PC-3 (cell line): ENCODE measurements at regions not wholly inside any gene's neighbourhood (a gene's known extent, or its start where the extent isn't known, plus 50 kb on each side); places are given as distances from the start of the nearest gene placed in this dataset.

Source experiments
- ATAC-seq: fragments of 200-7000 bp; cut with Tn5 transposase; 2 replicates; pipeline ENCODE4 v1.9.1; 2020; ENCODE audit warnings: mild to moderate bottlenecking, moderate library complexity
- BruUV-seq: library from RNA; stranded (reverse); fragments of 400-500 nt; replicated peaks from 2 replicates; lab custom pipeline; 2021; lab: Mats Ljungman, UMichigan
- CTCF ChIA-PET: fragments of 300-600 bp; sonication (Branson Sonifier 250); formaldehyde crosslinking; loops from one replicate; lab custom pipeline; 2022; ENCODE audit warnings: antibody characterized with exemption; lab: Charles Lee
- POLR2A ChIA-PET: fragments of 300-600 bp; sonication (Branson Sonifier 250); formaldehyde crosslinking; loops from one replicate; lab custom pipeline; 2022; ENCODE audit warnings: antibody characterized with exemption; ENCODE audit not compliant: unreplicated experiment; lab: Charles Lee
- DNase-seq: peaks from one replicate; pipeline ENCODE4 v3.0.0-alpha.2; 2015
- H2AFZ ChIP-seq: fragments of 300-600 bp; sonication (generic); 2 replicates; pipeline ENCODE4 v1.6.0; 2016; ENCODE audit warnings: antibody characterized with exemption, low read length
- H3F3A ChIP-seq: fragments of 300-600 bp; sonication (generic); one replicate; pipeline ENCODE4 v1.6.0; 2017; ENCODE audit warnings: antibody characterized with exemption, low read length, control low read depth, mild to moderate bottlenecking; ENCODE audit not compliant: unreplicated experiment
- H3K27ac ChIP-seq: fragments of 300-600 bp; sonication (generic); 2 replicates; pipeline ENCODE4 v1.5.1; 2016; ENCODE audit warnings: mild to moderate bottlenecking, low read length
- H3K27me3 ChIP-seq: fragments of 300-600 bp; sonication (generic); 2 replicates; pipeline ENCODE4 v1.6.1; 2016; ENCODE audit warnings: low read length, mixed read lengths
- H3K36me3 ChIP-seq: fragments of 300-600 bp; sonication (generic); 2 replicates; pipeline ENCODE4 v1.6.1; 2016; ENCODE audit warnings: low read depth, mixed run types, low read length, mixed read lengths
- H3K4me1 ChIP-seq: fragments of 300-600 bp; sonication (generic); 2 replicates; pipeline ENCODE4 v1.5.1; 2016; ENCODE audit warnings: low read length; ENCODE audit not compliant: insufficient read depth
- H3K4me2 ChIP-seq: fragments of 300-600 bp; sonication (generic); 2 replicates; pipeline ENCODE4 v1.6.0; 2016; ENCODE audit warnings: low read length
- H3K4me3 ChIP-seq: fragments of 300-600 bp; sonication (generic); 2 replicates; pipeline ENCODE4 v1.5.1; 2016; ENCODE audit warnings: mild to moderate bottlenecking, low read length, mixed read lengths
- H3K79me2 ChIP-seq: fragments of 300-600 bp; sonication (generic); 2 replicates; pipeline ENCODE4 v1.6.1; 2017; ENCODE audit warnings: low read length, mixed read lengths
- H3K9ac ChIP-seq: fragments of 300-600 bp; sonication (generic); 2 replicates; pipeline ENCODE4 v1.6.0; 2016; ENCODE audit warnings: mild to moderate bottlenecking, low read length
- H3K9me2 ChIP-seq: fragments of 300-600 bp; sonication (generic); replicated peaks from 2 replicates; pipeline ENCODE4 v1.6.1; 2016; ENCODE audit warnings: mixed run types, low read length, mixed read lengths
- H3K9me3 ChIP-seq: fragments of 300-600 bp; sonication (generic); 2 replicates; pipeline ENCODE4 v1.6.1; 2016; ENCODE audit warnings: low read length, mixed read lengths
- H4K20me1 ChIP-seq: fragments of 300-600 bp; sonication (generic); 2 replicates; pipeline ENCODE4 v1.6.1; 2016; ENCODE audit warnings: low read length, mixed read lengths
- CTCF ChIP-seq: fragments of 300-600 bp; sonication (generic); conservative IDR thresholded peaks from 2 replicates; pipeline ENCODE4 v1.5.1; 2017; ENCODE audit warnings: antibody characterized with exemption, low read depth, mild to moderate bottlenecking, low read length
- EZH2 ChIP-seq: fragments of 300-600 bp; sonication (generic); IDR thresholded peaks from one replicate; pipeline ENCODE4 v1.6.1; 2017; ENCODE audit warnings: antibody characterized with exemption, mild to moderate bottlenecking, low read length; ENCODE audit not compliant: unreplicated experiment
- EZH2phosphoT487 ChIP-seq: fragments of 300-600 bp; sonication (generic); IDR thresholded peaks from 2 replicates; pipeline ENCODE4 v1.6.1; 2018; ENCODE audit warnings: mild to moderate bottlenecking, antibody characterized with exemption, low read length, borderline replicate concordance
- intact Hi-C: fragments of 100-400 bp; cut with micrococcal nuclease; formaldehyde crosslinking; loops from 2 replicates; pipeline ENCODE4 v1.9.0; 2023

GRCh38 chr6:140697585-140697984 is 1323.1 kb upstream of the CITED2 start:
- POLR2A ChIA-PET = no interaction called here
- CTCF ChIA-PET = no interaction called here

GRCh38 chr6:140684776-140685550 is 1310.5 kb upstream of the CITED2 start:
- H3K9ac ChIP-seq = no peak overlapping the region
- intact Hi-C loops = no loop called here
- H3K4me3 ChIP-seq = no peak overlapping the region
- no peaks in the 10 kb centered on the region for H3F3A ChIP-seq
- ChIA-PET CTCF (no interaction called here), POLR2A (no interaction called here)
- H3K9me2 ChIP-seq = no peaks in the 10 kb centered on the region
- H3K27ac ChIP-seq = no peak overlapping the region
- H3K27me3 ChIP-seq = no peaks in the 10 kb centered on the region
- 0 out of 2 replicates have a peak overlapping the region, but pooled peaks have one; percentile 38 for H2AFZ ChIP-seq
- H3K4me1 ChIP-seq = no peaks in the 10 kb centered on the region
- H3K36me3 ChIP-seq = no peaks in the 10 kb centered on the region
- H4K20me1 ChIP-seq = no peaks in the 10 kb centered on the region
- DNase-seq = no peak
- no peak for TF ChIP-seq EZH2
- no peak for TF ChIP-seq CTCF
- no peak for TF ChIP-seq EZH2phosphoT487
- no TSS peak for BruUV-seq
- no peak overlapping the region for H3K4me2 ChIP-seq
- no peak for ATAC-seq
- no peaks in the 10 kb centered on the region for H3K79me2 ChIP-seq
- H3K9me3 ChIP-seq = no peaks in the 10 kb centered on the region

More at GRCh38 chr6:140697585-140697984, 1323.1 kb upstream of the CITED2 start:
- Histone ChIP-seq H4K20me1 (no peaks in the 10 kb centered on the region), H3K9ac (no peak overlapping the region), H3K9me3 (no peaks in the 10 kb centered on the region), H3F3A (no peaks in the 10 kb centered on the region), H3K27me3 (no peaks in the 10 kb centered on the region), H3K79me2 (no peaks in the 10 kb centered on the region), H3K4me3 (no peak overlapping the region), H3K36me3 (no peaks in the 10 kb centered on the region), H3K27ac (no peak overlapping the region), H3K4me2 (no peak overlapping the region), H3K9me2 (no peaks in the 10 kb centered on the region), H3K4me1 (no peaks in the 10 kb centered on the region), H2AFZ (no peak overlapping the region)
- no peak for DNase-seq
- ATAC-seq = no peak
- intact Hi-C loops = no loop called here
- TF ChIP-seq EZH2phosphoT487 = no peak
- TF ChIP-seq EZH2 = no peak
- no peak for TF ChIP-seq CTCF
- no TSS peak for BruUV-seq

GRCh38 chr6:140677781-140678528 is 1303.5 kb upstream of the CITED2 start:
- Histone ChIP-seq H3K4me1 (no peaks in the 10 kb centered on the region), H3K9me3 (no peaks in the 10 kb centered on the region), H3K27me3 (no peaks in the 10 kb centered on the region), H3K9me2 (no peaks in the 10 kb centered on the region), H3K9ac (no peak overlapping the region), H3K4me3 (no peak overlapping the region), H3K4me2 (no peak overlapping the region), H3K27ac (no peak overlapping the region), H2AFZ (no peak overlapping the region), H3K36me3 (no peaks in the 10 kb centered on the region), H4K20me1 (no peaks in the 10 kb centered on the region), H3F3A (no peaks in the 10 kb centered on the region), H3K79me2 (no peaks in the 10 kb centered on the region)
- DNase-seq (no peak), ATAC-seq (no peak)
- no peak for TF ChIP-seq CTCF
- no peak for TF ChIP-seq EZH2
- TF ChIP-seq EZH2phosphoT487 = no peak
- ChIA-PET POLR2A (no interaction called here), CTCF (no interaction called here)
- no TSS peak for BruUV-seq
- intact Hi-C loops = no loop called here
